ENCODE measurements at regions not wholly inside any gene's neighbourhood (a gene's known extent, or its start where the extent isn't known, plus 50 kb on each side); places are given as distances from the start of the nearest gene placed in this dataset.

- Mint-ChIP-seq H3K9me3 (peaks cover 8% of the 10 kb centered on the region), H3K27ac (no peak overlapping the region), H3K4me3 (no peak overlapping the region), H3K36me3 (ENCODE audit: low read depth) (no peaks in the 10 kb centered on the region), H3K27me3 (no peaks in the 10 kb centered on the region), H3K4me1 (ENCODE audit: low read depth) (no peaks in the 10 kb centered on the region)
Observed at GRCh38 chr4:133981327-133981726, 220.3 kb downstream of the PABPC4L start.

GRCh38 chr4:133972586-133972985 lies 229.0 kb downstream of the PABPC4L start:
- Mint-ChIP-seq H3K27ac (no peak overlapping the region), H3K9me3 (peaks cover 17% of the 10 kb centered on the region), H3K27me3 (no peaks in the 10 kb centered on the region)

GRCh38 chr4:133969202-133969848 lies 232.3 kb downstream of the PABPC4L start:
- no peaks in the 10 kb centered on the region for H3K4me1 Mint-ChIP-seq (ENCODE audit: low read depth)
- peaks cover 17% of the 10 kb centered on the region for H3K9me3 Mint-ChIP-seq
- H3K27me3 Mint-ChIP-seq, result no peaks in the 10 kb centered on the region
- no peaks in the 10 kb centered on the region for H3K36me3 Mint-ChIP-seq (ENCODE audit: low read depth)
- H3K27ac Mint-ChIP-seq, result no peak overlapping the region
- H3K4me3 Mint-ChIP-seq, result no peak overlapping the region

More at GRCh38 chr4:133972586-133972985, 229.0 kb downstream of the PABPC4L start:
- Mint-ChIP-seq H3K4me1 (ENCODE audit: low read depth) (no peaks in the 10 kb centered on the region), H3K4me3 (no peak overlapping the region), H3K36me3 (ENCODE audit: low read depth) (no peaks in the 10 kb centered on the region)

- Mint-ChIP-seq H3K27me3 (no peaks in the 10 kb centered on the region), H3K36me3 (ENCODE audit: low read depth) (no peaks in the 10 kb centered on the region), H3K4me1 (ENCODE audit: low read depth) (no peaks in the 10 kb centered on the region), H3K9me3 (peaks cover 17% of the 10 kb centered on the region), H3K27ac (no peak overlapping the region), H3K4me3 (no peak overlapping the region)
Observed at GRCh38 chr4:133968174-133968573, 233.4 kb downstream of the PABPC4L start.

- no peaks in the 10 kb centered on the region for H3K4me1 Mint-ChIP-seq (ENCODE audit: low read depth)
Observed at GRCh38 chr4:133960975-133961374, 240.6 kb downstream of the PABPC4L start.

DNA sequence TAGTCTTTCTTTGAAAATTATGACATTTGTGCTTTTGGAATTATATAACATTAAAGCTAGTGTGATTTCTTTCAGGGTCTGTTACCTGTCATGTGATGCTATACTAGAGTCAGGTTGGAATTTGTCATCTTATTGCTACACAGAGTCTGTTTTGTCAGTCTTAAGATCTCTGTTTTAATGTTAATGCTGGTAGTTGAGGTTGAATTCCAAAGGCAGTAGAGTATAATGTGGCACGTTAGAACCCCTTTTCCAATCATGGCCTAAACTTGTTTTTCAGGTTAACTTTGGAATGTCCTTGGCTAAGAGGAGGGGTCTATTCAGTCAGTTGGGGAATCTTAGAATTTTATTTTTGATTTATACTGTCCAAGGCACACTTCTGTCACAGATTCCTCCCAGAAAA lies 258.5 kb downstream of the PABPC4L start:
- no peaks in the 10 kb centered on the region for H3K36me3 Mint-ChIP-seq (ENCODE audit: low read depth)
- H3K4me3 Mint-ChIP-seq, result no peak overlapping the region
- H3K9me3 Mint-ChIP-seq, result no peaks in the 10 kb centered on the region
- H3K4me1 Mint-ChIP-seq (ENCODE audit: low read depth), result no peaks in the 10 kb centered on the region
- H3K27ac Mint-ChIP-seq, result no peak overlapping the region
- H3K27me3 Mint-ChIP-seq, result no peaks in the 10 kb centered on the region

More at GRCh38 chr4:133960975-133961374, 240.6 kb downstream of the PABPC4L start:
- H3K9me3 Mint-ChIP-seq, result peaks cover 19% of the 10 kb centered on the region
- no peak overlapping the region for H3K4me3 Mint-ChIP-seq
- no peaks in the 10 kb centered on the region for H3K36me3 Mint-ChIP-seq (ENCODE audit: low read depth)
- no peaks in the 10 kb centered on the region for H3K27me3 Mint-ChIP-seq
- H3K27ac Mint-ChIP-seq, result no peak overlapping the region

- Mint-ChIP-seq H3K9me3 (peaks cover 4% of the 10 kb centered on the region), H3K27ac (no peak overlapping the region), H3K36me3 (ENCODE audit: low read depth) (no peaks in the 10 kb centered on the region), H3K27me3 (no peaks in the 10 kb centered on the region), H3K4me3 (no peak overlapping the region), H3K4me1 (ENCODE audit: low read depth) (no peaks in the 10 kb centered on the region)
Observed at GRCh38 chr4:133938061-133938460, 263.5 kb downstream of the PABPC4L start.

DNA sequence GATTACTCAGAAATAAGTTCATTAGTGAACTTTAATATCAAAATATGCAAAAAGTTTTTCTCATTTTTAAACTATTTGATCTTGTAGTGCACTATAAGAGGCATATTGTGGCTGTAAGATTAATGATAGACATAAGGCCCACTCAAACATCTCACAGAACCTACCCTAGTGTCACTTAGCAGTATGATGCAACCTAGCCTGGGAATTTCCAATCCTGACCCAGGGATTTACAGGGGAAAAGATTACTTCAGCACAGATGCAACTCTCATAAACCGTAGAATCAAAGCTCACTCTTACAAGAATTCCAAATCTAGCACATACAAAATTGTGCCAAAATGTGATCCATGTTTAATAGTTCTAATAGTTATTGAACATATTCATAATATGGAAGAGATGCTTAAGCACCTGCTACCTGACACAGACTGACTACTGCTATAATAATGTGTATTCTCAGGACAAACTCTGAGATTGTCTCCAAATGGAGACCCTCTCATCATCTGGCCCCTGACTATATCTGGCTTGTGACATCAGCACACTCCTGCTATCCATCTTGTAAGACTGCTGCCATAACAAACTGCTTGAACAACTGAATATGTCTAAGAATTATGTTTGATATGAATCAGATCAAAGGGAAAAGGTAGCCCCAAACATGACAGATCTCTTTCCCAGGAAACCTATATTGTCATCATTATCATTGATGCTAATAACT lies 271.9 kb downstream of the PABPC4L start:
- Mint-ChIP-seq H3K27me3 (no peaks in the 10 kb centered on the region), H3K27ac (no peak overlapping the region), H3K4me1 (ENCODE audit: low read depth) (no peaks in the 10 kb centered on the region), H3K4me3 (no peak overlapping the region), H3K9me3 (peaks cover 2% of the 10 kb centered on the region), H3K36me3 (ENCODE audit: low read depth) (no peaks in the 10 kb centered on the region)

DNA sequence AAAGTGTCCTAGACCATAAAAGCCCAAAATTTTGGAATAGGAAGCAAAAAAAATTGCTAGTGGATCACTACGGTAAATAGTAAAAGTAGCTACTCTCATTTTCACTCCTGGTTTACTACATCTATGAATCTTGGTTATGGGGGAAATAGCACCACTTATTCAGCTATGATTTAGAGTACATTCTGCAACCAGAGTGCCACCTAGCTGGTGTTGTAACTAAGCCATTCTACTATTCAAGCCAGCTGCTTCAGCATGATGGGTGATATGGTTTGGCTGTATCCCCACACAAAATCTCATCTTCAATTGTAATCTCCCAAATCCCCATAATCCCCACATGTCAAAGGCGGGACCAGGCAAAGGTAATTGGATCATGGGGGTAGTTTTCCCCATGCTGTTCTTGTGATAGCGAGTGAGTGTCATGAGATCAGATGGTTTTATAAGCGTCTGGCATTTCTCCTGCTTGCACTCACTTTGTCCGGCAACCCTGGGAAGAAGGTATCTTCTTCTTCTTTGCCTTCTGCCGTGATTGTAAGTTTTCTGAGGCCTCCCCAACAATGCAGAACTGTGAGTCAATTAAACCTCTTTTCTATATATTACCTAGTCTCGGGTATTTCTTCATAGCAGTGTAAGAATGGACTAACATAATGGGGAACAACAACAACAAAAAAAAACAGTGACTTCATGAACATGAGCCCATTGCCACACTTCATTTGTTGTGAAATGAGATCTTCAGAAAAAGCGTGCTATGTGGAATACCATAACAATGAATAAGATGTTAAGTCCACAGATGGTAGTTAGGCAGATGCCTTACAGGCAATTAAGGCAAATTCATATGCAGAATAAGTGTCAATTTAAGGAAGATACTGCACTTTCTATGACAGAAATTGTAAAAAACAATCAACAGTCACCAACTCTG lies 280.1 kb downstream of the PABPC4L start:
- Mint-ChIP-seq H3K36me3 (ENCODE audit: low read depth) (no peaks in the 10 kb centered on the region), H3K4me1 (ENCODE audit: low read depth) (no peaks in the 10 kb centered on the region), H3K9me3 (no peaks in the 10 kb centered on the region), H3K27me3 (no peaks in the 10 kb centered on the region), H3K27ac (no peak overlapping the region), H3K4me3 (no peak overlapping the region)

DNA sequence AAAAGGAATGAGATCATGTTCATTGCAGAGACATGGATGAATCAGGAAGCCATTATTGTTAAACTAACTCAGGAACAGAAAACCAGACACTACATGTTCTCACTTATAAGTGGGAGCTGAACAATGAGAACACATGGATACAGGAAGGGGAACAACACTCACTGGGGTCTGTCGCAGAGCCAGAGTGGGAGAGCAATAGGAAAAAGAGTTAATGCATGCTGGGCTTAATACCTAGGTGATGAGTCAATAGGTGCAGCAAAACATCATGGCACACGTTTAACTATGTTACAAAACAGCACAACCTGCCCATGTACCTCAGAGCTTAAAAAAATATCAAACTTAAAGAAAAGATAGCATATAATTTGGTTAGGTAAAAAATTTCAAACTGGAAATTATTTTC lies 281.4 kb downstream of the PABPC4L start:
- Mint-ChIP-seq H3K27me3 (no peaks in the 10 kb centered on the region), H3K9me3 (no peaks in the 10 kb centered on the region), H3K4me1 (ENCODE audit: low read depth) (no peaks in the 10 kb centered on the region), H3K36me3 (ENCODE audit: low read depth) (no peaks in the 10 kb centered on the region), H3K4me3 (no peak overlapping the region), H3K27ac (no peak overlapping the region)

DNA sequence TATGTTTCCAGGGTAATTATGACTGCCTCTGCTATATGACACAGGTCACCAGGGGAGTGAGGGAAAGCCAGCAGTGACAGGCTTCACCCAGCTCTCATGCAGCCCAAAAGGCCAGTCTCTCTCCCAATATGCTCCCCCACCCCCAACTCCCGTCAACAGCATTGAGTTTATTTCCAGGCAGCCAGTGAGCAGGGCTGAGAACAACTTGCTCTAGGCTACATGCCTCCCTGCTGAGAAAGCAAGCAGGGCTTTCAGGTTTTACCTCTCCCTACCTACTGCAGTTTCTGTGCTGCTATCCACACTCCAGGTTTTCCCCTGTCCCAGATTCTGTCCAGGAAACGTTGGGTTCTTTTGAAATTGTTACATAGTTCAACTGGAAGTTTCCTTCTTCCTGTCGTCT lies 291.4 kb downstream of the PABPC4L start:
- H3K27ac Mint-ChIP-seq, result no peak overlapping the region
- H3K36me3 Mint-ChIP-seq (ENCODE audit: low read depth), result no peaks in the 10 kb centered on the region
- H3K27me3 Mint-ChIP-seq, result no peaks in the 10 kb centered on the region
- peaks cover 14% of the 10 kb centered on the region for H3K9me3 Mint-ChIP-seq
- H3K4me1 Mint-ChIP-seq (ENCODE audit: low read depth), result no peaks in the 10 kb centered on the region
- H3K4me3 Mint-ChIP-seq, result no peak overlapping the region

- H3K9me3 Mint-ChIP-seq, result peaks cover 10% of the 10 kb centered on the region
- no peaks in the 10 kb centered on the region for H3K4me1 Mint-ChIP-seq (ENCODE audit: low read depth)
- H3K27ac Mint-ChIP-seq, result no peak overlapping the region
- H3K27me3 Mint-ChIP-seq, result no peaks in the 10 kb centered on the region
- H3K4me3 Mint-ChIP-seq, result no peak overlapping the region
- H3K36me3 Mint-ChIP-seq (ENCODE audit: low read depth), result no peaks in the 10 kb centered on the region
Observed at GRCh38 chr4:133903029-133903428, 298.6 kb downstream of the PABPC4L start.

GRCh38 chr4:133891011-133891410 lies 310.6 kb downstream of the PABPC4L start:
- no peaks in the 10 kb centered on the region for H3K4me1 Mint-ChIP-seq (ENCODE audit: low read depth)
- H3K36me3 Mint-ChIP-seq (ENCODE audit: low read depth), result no peaks in the 10 kb centered on the region
- H3K9me3 Mint-ChIP-seq, result peaks cover 9% of the 10 kb centered on the region
- H3K27ac Mint-ChIP-seq, result no peak overlapping the region
- H3K27me3 Mint-ChIP-seq, result no peaks in the 10 kb centered on the region
- no peak overlapping the region for H3K4me3 Mint-ChIP-seq

- no peaks in the 10 kb centered on the region for H3K4me1 Mint-ChIP-seq (ENCODE audit: low read depth)
- no peak overlapping the region for H3K4me3 Mint-ChIP-seq
- H3K27me3 Mint-ChIP-seq, result no peaks in the 10 kb centered on the region
- peaks cover 4% of the 10 kb centered on the region for H3K9me3 Mint-ChIP-seq
- H3K36me3 Mint-ChIP-seq (ENCODE audit: low read depth), result no peaks in the 10 kb centered on the region
- H3K27ac Mint-ChIP-seq, result no peak overlapping the region
Observed at GRCh38 chr4:133887723-133888122, 313.9 kb downstream of the PABPC4L start.

- no peaks in the 10 kb centered on the region for H3K36me3 Mint-ChIP-seq (ENCODE audit: low read depth)
- H3K9me3 Mint-ChIP-seq, result peaks cover 6% of the 10 kb centered on the region
- H3K27ac Mint-ChIP-seq, result no peak overlapping the region
- no peaks in the 10 kb centered on the region for H3K4me1 Mint-ChIP-seq (ENCODE audit: low read depth)
- no peaks in the 10 kb centered on the region for H3K27me3 Mint-ChIP-seq
- no peak overlapping the region for H3K4me3 Mint-ChIP-seq
Observed at GRCh38 chr4:133869486-133869885, 332.1 kb downstream of the PABPC4L start.

Measured in stimulated activated naive CD8-positive, alpha-beta T cell treated with anti-CD3 and anti-CD28 coated beads, Interleukin-15, Interleukin-2, amounts not matched to agents 100 ng/mL and 50 ng/mL, for 24 hours (primary cell).